ENCODE measurements at regions not wholly inside any gene's neighbourhood (a gene's known extent, or its start where the extent isn't known, plus 50 kb on each side); places are given as distances from the start of the nearest gene placed in this dataset.

DNA sequence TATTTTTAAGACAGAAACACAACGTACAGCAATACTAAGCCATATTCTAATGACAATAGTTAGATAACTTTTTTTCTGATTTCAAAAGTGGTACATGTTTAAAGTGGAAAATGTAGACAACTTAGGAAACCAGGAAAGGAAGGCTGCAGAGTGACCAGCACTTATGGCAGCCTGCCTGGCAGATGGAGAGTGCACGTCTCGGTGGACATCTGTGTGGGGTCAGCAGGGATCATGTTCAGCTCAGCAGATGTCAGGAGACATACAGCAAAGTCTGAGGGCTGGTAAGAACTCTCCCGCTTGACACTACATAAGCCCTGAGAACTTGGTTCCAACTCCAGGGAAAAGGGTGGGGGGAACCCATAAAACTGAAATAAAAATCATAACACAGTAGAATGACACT is 128.6 kb upstream of the ADPGK start:
- ATAC-seq (ENCODE audit: insufficient read depth, low read depth) (no peak), DNase-seq (no peak)
- Histone ChIP-seq H3K4me2 (ENCODE audit: insufficient read depth, low read length) (no peak overlapping the region), H3K36me3 (ENCODE audit: insufficient read depth, low read length) (no peaks in the 10 kb centered on the region), H3K79me2 (ENCODE audit: insufficient read depth, low read length) (no peaks in the 10 kb centered on the region), H4K20me1 (ENCODE audit: insufficient read depth, low read length) (no peaks in the 10 kb centered on the region), H3K4me3 (ENCODE audit: low read depth in 1 of 2, low read length in 2 of 2) (no peak overlapping the region), H3K27me3 (ENCODE audit: insufficient read depth, low read length, poor library complexity) (no peaks in the 10 kb centered on the region), H2AFZ (ENCODE audit: low read depth, low read length) (no peak overlapping the region), H3K9ac (ENCODE audit: low read depth, low read length) (no peak overlapping the region), H3K9me3 (ENCODE audit: insufficient read depth, low read length, severe bottlenecking) (no peaks in the 10 kb centered on the region), H3K4me1 (ENCODE audit: insufficient read depth, low read length) (no peaks in the 10 kb centered on the region), H3K27ac (ENCODE audit: low read length) (no peak overlapping the region)
- no peak for TF ChIP-seq EZH2 (IDR thresholded peaks at IDR 0.05; ENCODE audit: borderline replicate concordance, low read depth, low read length, severe bottlenecking)
- no peak for TF ChIP-seq CTCF (IDR thresholded peaks at IDR 0.05; ENCODE audit: borderline replicate concordance, extremely low read depth, low read length, poor library complexity, severe bottlenecking)

DNA sequence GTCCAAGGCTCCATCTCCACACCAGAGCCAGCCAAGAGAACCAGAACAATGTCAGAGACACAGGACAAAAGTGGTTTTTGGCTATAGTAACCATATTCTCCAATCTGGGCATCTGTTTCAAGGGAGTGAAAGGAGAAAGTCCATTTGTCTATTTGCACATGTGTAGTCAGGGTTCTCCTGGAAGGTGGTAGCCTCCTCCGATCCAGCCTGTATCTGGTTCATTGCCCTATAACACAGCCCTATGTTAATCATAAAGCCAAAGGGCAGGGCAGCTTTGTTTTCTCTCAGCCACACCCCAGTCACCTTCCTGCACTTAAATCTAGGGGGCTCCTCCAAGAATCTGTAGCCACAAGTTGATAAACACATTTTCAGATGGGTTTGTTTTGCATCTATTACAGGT is 128.1 kb upstream of the ADPGK start:
- no peaks in the 10 kb centered on the region for H3K9me3 ChIP-seq (ENCODE audit: insufficient read depth, low read length, severe bottlenecking)
- H3K9ac ChIP-seq (ENCODE audit: low read depth, low read length), result no peak overlapping the region
- H2AFZ ChIP-seq (ENCODE audit: low read depth, low read length), result no peak overlapping the region
- H3K4me1 ChIP-seq (ENCODE audit: insufficient read depth, low read length), result no peaks in the 10 kb centered on the region
- ATAC-seq (ENCODE audit: insufficient read depth, low read depth) (no peak), DNase-seq (no peak)
- no peak overlapping the region for H3K4me2 ChIP-seq (ENCODE audit: insufficient read depth, low read length)
- no peak overlapping the region for H3K4me3 ChIP-seq (ENCODE audit: low read depth in 1 of 2, low read length in 2 of 2)
- H4K20me1 ChIP-seq (ENCODE audit: insufficient read depth, low read length), result no peaks in the 10 kb centered on the region
- H3K27me3 ChIP-seq (ENCODE audit: insufficient read depth, low read length, poor library complexity), result no peaks in the 10 kb centered on the region
- no peak for TF ChIP-seq EZH2 (IDR thresholded peaks at IDR 0.05; ENCODE audit: borderline replicate concordance, low read depth, low read length, severe bottlenecking)
- TF ChIP-seq CTCF (IDR thresholded peaks at IDR 0.05; ENCODE audit: borderline replicate concordance, extremely low read depth, low read length, poor library complexity, severe bottlenecking), result no peak
- no peaks in the 10 kb centered on the region for H3K79me2 ChIP-seq (ENCODE audit: insufficient read depth, low read length)
- H3K27ac ChIP-seq (ENCODE audit: low read length), result no peak overlapping the region
- H3K36me3 ChIP-seq (ENCODE audit: insufficient read depth, low read length), result no peaks in the 10 kb centered on the region

DNA sequence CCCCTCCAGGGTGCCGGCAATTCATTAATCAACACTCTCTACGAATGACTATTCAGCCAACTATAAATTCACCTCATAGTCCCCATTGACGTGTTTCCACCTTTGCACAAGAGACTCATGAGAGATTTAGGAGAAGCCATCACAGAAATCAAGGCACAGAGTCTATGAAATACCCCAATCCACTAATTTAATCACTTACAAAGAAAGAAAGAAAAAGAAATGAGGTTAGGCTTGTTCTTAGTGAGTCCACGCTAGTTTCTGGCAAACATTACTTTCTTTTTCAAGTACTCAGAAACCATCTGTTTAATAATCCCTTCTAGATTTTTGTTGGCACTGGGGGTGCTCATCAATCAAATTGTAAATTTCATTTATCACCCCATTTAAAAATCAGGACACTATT is 125.2 kb upstream of the ADPGK start:
- no peak overlapping the region for H2AFZ ChIP-seq (ENCODE audit: low read depth, low read length)
- TF ChIP-seq EZH2 (IDR thresholded peaks at IDR 0.05; ENCODE audit: borderline replicate concordance, low read depth, low read length, severe bottlenecking) (no peak), CTCF (IDR thresholded peaks at IDR 0.05; ENCODE audit: borderline replicate concordance, extremely low read depth, low read length, poor library complexity, severe bottlenecking) (no peak)
- no peaks in the 10 kb centered on the region for H4K20me1 ChIP-seq (ENCODE audit: insufficient read depth, low read length)
- no peak overlapping the region for H3K27ac ChIP-seq (ENCODE audit: low read length)
- peaks cover 3% of the 10 kb centered on the region for H3K27me3 ChIP-seq (ENCODE audit: insufficient read depth, low read length, poor library complexity)
- no peak overlapping the region for H3K4me3 ChIP-seq (ENCODE audit: low read depth in 1 of 2, low read length in 2 of 2)
- no peak overlapping the region for H3K4me2 ChIP-seq (ENCODE audit: insufficient read depth, low read length)
- DNase-seq (no peak), ATAC-seq (ENCODE audit: insufficient read depth, low read depth) (no peak)
- H3K9me3 ChIP-seq (ENCODE audit: insufficient read depth, low read length, severe bottlenecking), result no peaks in the 10 kb centered on the region
- no peak overlapping the region for H3K9ac ChIP-seq (ENCODE audit: low read depth, low read length)
- no peaks in the 10 kb centered on the region for H3K4me1 ChIP-seq (ENCODE audit: insufficient read depth, low read length)
- H3K36me3 ChIP-seq (ENCODE audit: insufficient read depth, low read length), result no peaks in the 10 kb centered on the region
- no peaks in the 10 kb centered on the region for H3K79me2 ChIP-seq (ENCODE audit: insufficient read depth, low read length)

DNA sequence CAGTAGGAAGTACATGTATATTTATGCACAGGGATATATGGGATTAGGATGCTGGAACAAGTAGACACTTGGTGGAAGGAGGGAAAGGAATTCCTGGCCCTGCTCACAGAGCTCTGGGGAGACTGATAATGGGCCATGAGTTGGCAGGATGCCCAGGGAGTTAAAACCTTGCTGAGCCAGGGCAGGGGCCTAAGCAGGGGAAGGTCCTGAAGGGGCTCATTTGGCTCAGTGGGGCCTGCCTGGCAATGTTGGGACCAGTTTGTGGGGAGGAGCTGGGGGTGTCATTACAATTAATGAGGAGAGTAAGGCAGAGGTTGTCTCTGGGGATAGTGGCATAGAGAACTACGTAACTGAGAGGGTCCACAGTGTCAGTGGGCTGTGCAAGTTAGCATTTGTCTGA is 124.2 kb upstream of the ADPGK start:
- ATAC-seq (ENCODE audit: insufficient read depth, low read depth) (no peak), DNase-seq (no peak)
- Histone ChIP-seq H3K4me3 (ENCODE audit: low read depth in 1 of 2, low read length in 2 of 2) (no peak overlapping the region), H3K79me2 (ENCODE audit: insufficient read depth, low read length) (no peaks in the 10 kb centered on the region), H3K27me3 (ENCODE audit: insufficient read depth, low read length, poor library complexity) (peaks cover 6% of the 10 kb centered on the region), H4K20me1 (ENCODE audit: insufficient read depth, low read length) (no peaks in the 10 kb centered on the region), H3K4me1 (ENCODE audit: insufficient read depth, low read length) (no peaks in the 10 kb centered on the region), H3K4me2 (ENCODE audit: insufficient read depth, low read length) (no peak overlapping the region), H3K36me3 (ENCODE audit: insufficient read depth, low read length) (no peaks in the 10 kb centered on the region), H3K27ac (ENCODE audit: low read length) (no peak overlapping the region), H3K9me3 (ENCODE audit: insufficient read depth, low read length, severe bottlenecking) (no peaks in the 10 kb centered on the region), H2AFZ (ENCODE audit: low read depth, low read length) (no peak overlapping the region), H3K9ac (ENCODE audit: low read depth, low read length) (no peak overlapping the region)
- TF ChIP-seq CTCF (IDR thresholded peaks at IDR 0.05; ENCODE audit: borderline replicate concordance, extremely low read depth, low read length, poor library complexity, severe bottlenecking), result no peak
